K562 (cell line): ENCODE measurements at regions not wholly inside any gene's neighbourhood (a gene's known extent, or its start where the extent isn't known, plus 50 kb on each side); places are given as distances from the start of the nearest gene placed in this dataset.

ENCODE experiments used
- ATAC-seq: fragments of 200-7000 bp; cut with Tn5 transposase; 3 replicates; pipeline ENCODE4 v1.9.1; 2020; ENCODE audit warnings: moderate library complexity
- BruUV-seq: library from RNA; stranded (reverse); fragments of 400-500 nt; replicated peaks from 2 replicates; lab custom pipeline; 2021; lab: Mats Ljungman, UMichigan
- CTCF ChIA-PET: fragments of 300-600 bp; formaldehyde crosslinking; extraction: SDS; loops from one replicate; lab custom pipeline; 2021; ENCODE audit warnings: low intra/inter-chr PET ratio; lab: Yijun Ruan, JAX
- POLR2A ChIA-PET: fragments of 300-600, 350-650 bp; sonication (Branson Sonifier 250); formaldehyde crosslinking; extraction: SDS; loops from one replicate; lab custom pipeline; 2021; ENCODE audit warnings: antibody characterized with exemption, inconsistent platforms; lab: Yijun Ruan, JAX
- DNase-seq, 4 experiments: peaks; one replicate each; pipeline versions ENCODE4 v3.0.0 to v3.0.0-alpha.2; 2011 to 2018; ENCODE audit warnings: low spot score in 3 of 4, mixed read lengths in 3 of 4; ENCODE audit errors: extremely low read depth in 1 of 4
- FAIRE-seq: peaks from 2 replicates; lab custom pipeline; 2011; peaks lifted over from hg19 to GRCh38; lab: Jason Lieb, UNC
- H2AFZ ChIP-seq: 2 replicates; pipeline ENCODE4 v1.6.0; 2011; ENCODE audit warnings: low read depth, low read length, control low read depth, inconsistent platforms
- H3K27ac ChIP-seq: fragments of 200-600 bp; 3 replicates; pipeline ENCODE4 v1.8.0; 2011; ENCODE audit warnings: low read depth, mild to moderate bottlenecking, control low read depth, inconsistent platforms, low read length, moderate library complexity, mixed read lengths; ENCODE audit errors: extremely low read depth
- H3K27me3 ChIP-seq, 2 experiments: fragments of 300-600 bp in 1 of 2; 2 replicates in 1 of 2; 3 replicates in 1 of 2; pipeline versions ENCODE4 v1.6.0 to v1.8.0; 2011; ENCODE audit warnings: inconsistent platforms in 2 of 2, low read length in 2 of 2, mild to moderate bottlenecking in 1 of 2, mixed read lengths in 1 of 2, moderate library complexity in 1 of 2; ENCODE audit not compliant: control insufficient read depth in 2 of 2, insufficient read depth in 2 of 2
- H3K36me3 ChIP-seq: fragments of 300-600 bp; 3 replicates; pipeline ENCODE4 v1.8.0; 2011; ENCODE audit warnings: mild to moderate bottlenecking, low read length, inconsistent platforms; ENCODE audit not compliant: control insufficient read depth, insufficient read depth
- H3K4me1 ChIP-seq, 2 experiments: fragments of 200-600 bp in 1 of 2; replicated peaks in 1 of 2; 2 replicates in 1 of 2; 3 replicates in 1 of 2; pipeline versions ENCODE4 v1.5.1 to v1.8.0; 2011; ENCODE audit warnings: inconsistent platforms in 2 of 2, low read length in 2 of 2, mild to moderate bottlenecking in 1 of 2, mixed read lengths in 1 of 2, moderate library complexity in 1 of 2; ENCODE audit not compliant: control insufficient read depth in 2 of 2, insufficient read depth in 2 of 2
- H3K4me2 ChIP-seq: 2 replicates; pipeline ENCODE4 v1.6.1; 2011; ENCODE audit warnings: low read length, control low read depth, inconsistent platforms, mixed read lengths; ENCODE audit not compliant: insufficient read depth
- H3K4me3 ChIP-seq: fragments of 200-600 bp; sonication (generic), shearing (Covaris generic); 2 replicates; pipeline ENCODE4 v1.5.1; 2016; ENCODE audit warnings: control low read depth, inconsistent platforms
- H3K79me2 ChIP-seq: fragments of 200-600 bp; 3 replicates; pipeline ENCODE4 v1.8.0; 2011; ENCODE audit warnings: low read length, inconsistent platforms; ENCODE audit not compliant: control insufficient read depth, insufficient read depth
- H3K9ac ChIP-seq, 2 experiments: 2 replicates each; pipeline versions ENCODE4 v1.6.0 to v1.6.1; 2011; ENCODE audit warnings: low read depth in 2 of 2, low read length in 2 of 2, control low read depth in 1 of 2, inconsistent platforms in 1 of 2, mild to moderate bottlenecking in 1 of 2, mixed read lengths in 1 of 2; ENCODE audit not compliant: insufficient read depth in 1 of 2
- H3K9me1 ChIP-seq: one replicate; pipeline ENCODE4 v1.6.0; 2011; ENCODE audit warnings: inconsistent platforms, mild to moderate bottlenecking, low read length, moderate library complexity; ENCODE audit not compliant: control insufficient read depth, insufficient read depth
- H3K9me3 ChIP-seq: replicated peaks from 2 replicates; pipeline ENCODE4 v1.5.1; 2011; ENCODE audit warnings: low read depth, low read length, inconsistent platforms; ENCODE audit not compliant: control insufficient read depth, insufficient read depth
- H4K20me1 ChIP-seq: replicated peaks from 2 replicates; pipeline ENCODE4 v1.6.1; 2011; ENCODE audit warnings: low read length, inconsistent platforms, mixed read lengths; ENCODE audit not compliant: control insufficient read depth, insufficient read depth
- BDP1 ChIP-seq: IDR thresholded peaks from 3 replicates; pipeline ENCODE4 v1.6.1; 2011; ENCODE audit not compliant: insufficient read length, insufficient read depth
- CBX8 ChIP-seq: fragments of 200-600 bp; sonication (generic); IDR thresholded peaks from 2 replicates; pipeline ENCODE4 v1.6.1; 2012; ENCODE audit warnings: borderline replicate concordance, mixed run types, low read depth, mild to moderate bottlenecking, moderate library complexity, mixed read lengths, low read length, control low read depth, inconsistent platforms; ENCODE audit not compliant: poor library complexity, severe bottlenecking; ENCODE audit errors: extremely low read depth
- LCOR ChIP-seq: sonication (generic); formaldehyde crosslinking; IDR thresholded peaks from 2 replicates; pipeline ENCODE4 v1.8.0; 2022; ENCODE audit warnings: mild to moderate bottlenecking, missing genetic modification reagents
- MAFK ChIP-seq: IDR thresholded peaks from 2 replicates; pipeline ENCODE4 v1.6.1; 2011; ENCODE audit warnings: low read length, improper control_type of control experiment
- TAF7 ChIP-seq: fragments of 450-650 bp; IDR thresholded peaks from 2 replicates; pipeline ENCODE4 v1.6.1; 2016; ENCODE audit warnings: missing genetic modification characterization, missing compliant biosample characterization
- TAL1 ChIP-seq: fragments of 450-650 bp; IDR thresholded peaks from 2 replicates; pipeline ENCODE4 v1.6.1; 2016; ENCODE audit warnings: mild to moderate bottlenecking
- ZNF507 ChIP-seq: conservative IDR thresholded peaks from 2 replicates; pipeline ENCODE4 v1.6.1; 2017; ENCODE audit warnings: missing genetic modification characterization, missing compliant biosample characterization
- ZNF518B ChIP-seq: fragments of 250-450 bp; sonication (Bioruptor Pico); IDR thresholded peaks from 2 replicates; pipeline ENCODE4 v1.5.0; 2021; ENCODE audit warnings: mild to moderate bottlenecking, moderate library complexity
- ZNF57 ChIP-seq: fragments of 450-650 bp; formaldehyde crosslinking; IDR thresholded peaks from 2 replicates; pipeline ENCODE4 v1.4.0; 2020; ENCODE audit warnings: mild to moderate bottlenecking, moderate library complexity
- ZNF77 ChIP-seq: fragments of 250-450 bp; sonication (Bioruptor Pico); IDR thresholded peaks from 2 replicates; pipeline ENCODE4 v1.5.0; 2020
- WGBS: fragments of 100-300 bp; shearing (Covaris generic); methylation state at CpG from one replicate; pipeline ENCODE4 v1.1.6; 2016; ENCODE audit warnings: low coverage, mixed read lengths; ENCODE audit not compliant: insufficient coverage; ENCODE audit errors: missing lambda C conversion rate; 5-methylcytosine and 5-hydroxymethylcytosine counted together
- in situ Hi-C: fragments of 300-500 bp; cut with MboI; formaldehyde crosslinking; loops from 4 replicates; pipeline ENCODE4 v1.15.0; 2018; ENCODE audit warnings: inconsistent platforms, mixed read lengths
- intact Hi-C: fragments of 100-400 bp; cut with micrococcal nuclease; formaldehyde crosslinking; loops from 2 replicates; pipeline ENCODE4 v1.14.2; 2022

DNA sequence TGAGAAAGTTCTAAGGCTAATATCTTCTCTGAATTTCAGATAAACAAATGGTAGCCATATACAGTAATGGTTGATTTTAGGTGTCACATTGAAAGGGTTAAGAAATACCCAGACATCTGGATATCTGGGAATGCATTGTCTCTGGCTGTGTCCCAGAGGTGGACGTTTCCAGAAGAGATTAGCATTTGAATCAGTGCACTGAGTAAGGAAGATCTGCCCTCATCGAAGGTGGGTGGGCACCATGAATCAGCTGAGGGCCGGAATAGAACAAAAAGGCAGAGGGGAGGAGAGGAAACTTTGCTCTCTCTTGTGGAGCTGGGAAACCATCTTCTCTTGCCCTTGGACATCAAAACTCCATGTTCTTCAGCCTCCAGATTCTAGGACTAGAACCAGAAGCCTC is 554.4 kb downstream of the IRX1 start:
- H3K9ac ChIP-seq: no peak overlapping the region
- no peaks in the 10 kb centered on the region for H3K9me3 ChIP-seq
- no peak overlapping the region for H3K4me2 ChIP-seq
- FAIRE-seq (no peak), DNase-seq (no peak), ATAC-seq (no peak)
- no peaks in the 10 kb centered on the region for H3K79me2 ChIP-seq
- intact Hi-C loops: no loop called here
- no peaks in the 10 kb centered on the region for H3K36me3 ChIP-seq
- H2AFZ ChIP-seq: no peak overlapping the region
- ChIA-PET POLR2A (no interaction called here), CTCF (no interaction called here)
- no peaks in the 10 kb centered on the region for H3K9me1 ChIP-seq
- H4K20me1 ChIP-seq: no peaks in the 10 kb centered on the region; the same call in 1 of the 2 replicates
- no TSS peak for BruUV-seq
- H3K27ac ChIP-seq: no peak overlapping the region
- no peaks in the 10 kb centered on the region for H3K4me1 ChIP-seq
- 0% methylated on average over 3 of the region's 3 CpGs for WGBS
- no peaks in the 10 kb centered on the region for H3K27me3 ChIP-seq
- in situ Hi-C loops: no loop called here
- no peak overlapping the region for H3K4me3 ChIP-seq
- no peak for TF ChIP-seq ZNF57 (CRISPR knock-in tag)
- TF ChIP-seq ZNF77 (CRISPR knock-in tag): no peak
- no peak for TF ChIP-seq ZNF507 (tag)

GRCh38 chr5:4156153-4156552 is 560.5 kb downstream of the IRX1 start:
- Histone ChIP-seq H3K9me3 (no peaks in the 10 kb centered on the region), H3K4me1 (no peaks in the 10 kb centered on the region), H4K20me1 (no peaks in the 10 kb centered on the region), H3K4me3 (no peak overlapping the region), H3K4me2 (no peak overlapping the region), H2AFZ (no peak overlapping the region), H3K79me2 (no peaks in the 10 kb centered on the region), H3K9me1 (no peaks in the 10 kb centered on the region), H3K27me3 (no peaks in the 10 kb centered on the region), H3K36me3 (no peaks in the 10 kb centered on the region), H3K9ac (no peak overlapping the region), H3K27ac (no peak overlapping the region)
- POLR2A ChIA-PET: interaction anchor here (0.5 kb wide), 1 partner anchor 46 kb away, joined by 3 read pairs; no protein-coding TSS in a partner anchor
- ATAC-seq (no peak), FAIRE-seq (no peak), DNase-seq (no peak)
- 0% methylated on average over 1 of the region's 1 CpG for WGBS
- intact Hi-C loops: no loop called here
- no TSS peak for BruUV-seq
- TF ChIP-seq TAL1: no peak
- no peak for TF ChIP-seq CBX8
- no peak for TF ChIP-seq BDP1
- TF ChIP-seq LCOR (CRISPR knock-in tag): no peak
- TF ChIP-seq TAF7: no peak
- TF ChIP-seq ZNF518B (CRISPR knock-in tag): no peak
- no peak for TF ChIP-seq MAFK
- CTCF ChIA-PET: no interaction called here
- in situ Hi-C loops: no loop called here
